RWPE1 (cell line): ENCODE measurements at regions not wholly inside any gene's neighbourhood (a gene's known extent, or its start where the extent isn't known, plus 50 kb on each side); places are given as distances from the start of the nearest gene placed in this dataset.
"Not testable (repeated sequence)": the region's sequence is repeated elsewhere in the genome, so short reads cannot be mapped to it uniquely, and the experiment has no call there.

Experiments
- CTCF ChIA-PET: fragments of 350-600 bp; sonication (Branson Sonifier 250); formaldehyde crosslinking; extraction: SDS; loops from one replicate; lab custom pipeline; 2021; lab: Yijun Ruan, JAX
- POLR2A ChIA-PET: fragments of 400-600 bp; formaldehyde crosslinking; extraction: SDS; loops from one replicate; lab custom pipeline; 2020; ENCODE audit warnings: antibody characterized with exemption; ENCODE audit not compliant: low non-redundant PET; lab: Yijun Ruan, JAX
- DNase-seq: peaks from one replicate; pipeline ENCODE4 v3.0.0; 2012; ENCODE audit warnings: low spot score
- H3K27ac ChIP-seq: fragments of 450-650 bp; 2 replicates; pipeline ENCODE4 v1.5.1; 2017
- CTCF ChIP-seq: fragments of 450-650 bp; conservative IDR thresholded peaks from 2 replicates; pipeline ENCODE4 v1.5.1; 2017; ENCODE audit warnings: low read depth, mild to moderate bottlenecking

DNA sequence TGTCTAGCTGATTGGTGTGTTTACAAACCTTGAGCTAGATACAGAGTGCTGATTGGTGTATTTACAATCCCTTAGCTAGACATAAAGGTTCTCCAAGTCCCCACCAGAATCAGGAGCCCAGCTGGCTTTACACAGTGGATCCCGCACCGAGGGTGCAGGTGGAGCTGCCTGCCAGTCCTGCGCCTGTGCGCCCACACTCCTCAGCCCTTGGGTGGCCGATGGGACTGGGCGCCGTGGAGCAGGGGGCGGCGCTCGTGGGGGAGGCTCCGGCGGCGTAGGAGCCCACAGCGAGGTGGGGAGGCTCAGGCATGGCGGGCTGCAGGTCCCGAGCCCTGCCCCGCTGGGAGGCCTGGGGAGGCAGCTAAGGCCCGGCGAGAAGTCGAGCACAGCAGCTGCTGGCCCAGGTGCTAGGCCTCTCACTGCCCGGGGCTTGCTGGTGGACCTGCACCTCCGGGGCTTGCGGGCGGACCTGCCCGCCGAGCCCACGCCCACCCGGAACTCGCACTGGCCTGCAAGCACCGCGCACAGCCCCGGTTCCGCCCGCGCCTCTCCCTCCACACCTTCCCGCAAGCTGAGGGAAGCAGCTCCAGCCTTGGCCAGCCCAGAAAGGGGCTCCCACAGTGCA is 51.0 kb upstream of the CDYL start:
- H3K27ac ChIP-seq, DNase-seq, CTCF ChIA-PET, POLR2A ChIA-PET: not testable (repeated sequence)

- H3K27ac ChIP-seq, DNase-seq, POLR2A ChIA-PET, CTCF ChIA-PET: not testable (repeated sequence)
Observed at GRCh38 chr6:4724727-4725126, 51.5 kb upstream of the CDYL start.

GRCh38 chr6:4723383-4723782 is 52.8 kb upstream of the CDYL start:
- no peak for DNase-seq
- no peak for TF ChIP-seq CTCF
- H3K27ac ChIP-seq = no peak overlapping the region
- ChIA-PET POLR2A (no interaction called here), CTCF (no interaction called here)

DNA sequence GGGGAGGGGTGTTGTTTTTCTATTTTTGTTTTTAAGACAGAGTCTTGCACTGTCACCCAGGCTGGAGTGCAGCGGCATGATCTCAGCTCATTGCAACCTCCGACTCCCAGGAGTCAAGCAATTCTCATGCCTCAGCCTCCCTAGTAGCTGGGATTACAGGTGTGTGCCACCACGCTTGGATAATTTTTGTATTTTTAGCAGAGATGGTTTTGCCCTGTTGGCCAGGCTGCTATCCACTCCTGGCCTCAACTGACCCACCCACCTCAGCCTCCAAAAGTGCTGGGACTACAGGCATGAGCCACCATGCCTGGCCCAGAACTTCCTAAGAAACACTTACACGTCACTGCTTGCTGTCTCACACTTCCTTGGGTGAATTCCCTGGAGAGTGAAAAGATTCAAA is 54.8 kb upstream of the CDYL start:
- CTCF ChIA-PET, H3K27ac ChIP-seq: not testable (repeated sequence)

GRCh38 chr6:4719491-4719890 is 56.7 kb upstream of the CDYL start:
- no peak for TF ChIP-seq CTCF
- no peak for DNase-seq
- CTCF ChIA-PET = no interaction called here
- POLR2A ChIA-PET = no interaction called here
- H3K27ac ChIP-seq = no peak overlapping the region

More for the DNA sequence above, 54.8 kb upstream of the CDYL start:
- POLR2A ChIA-PET = interaction anchor here (0.6 kb wide), 1 partner anchor 13 kb away, joined by 3 read pairs; no protein-coding TSS in a partner anchor
- DNase-seq = not testable (repeated sequence)

GRCh38 chr6:4717856-4718255 is 58.3 kb upstream of the CDYL start:
- DNase-seq = no peak
- POLR2A ChIA-PET = no interaction called here
- H3K27ac ChIP-seq = no peak overlapping the region
- CTCF ChIA-PET = interaction anchor here (0.6 kb wide), 1 partner anchor 23 kb away, joined by 3 read pairs; no protein-coding TSS in a partner anchor
- TF ChIP-seq CTCF = no peak

DNA sequence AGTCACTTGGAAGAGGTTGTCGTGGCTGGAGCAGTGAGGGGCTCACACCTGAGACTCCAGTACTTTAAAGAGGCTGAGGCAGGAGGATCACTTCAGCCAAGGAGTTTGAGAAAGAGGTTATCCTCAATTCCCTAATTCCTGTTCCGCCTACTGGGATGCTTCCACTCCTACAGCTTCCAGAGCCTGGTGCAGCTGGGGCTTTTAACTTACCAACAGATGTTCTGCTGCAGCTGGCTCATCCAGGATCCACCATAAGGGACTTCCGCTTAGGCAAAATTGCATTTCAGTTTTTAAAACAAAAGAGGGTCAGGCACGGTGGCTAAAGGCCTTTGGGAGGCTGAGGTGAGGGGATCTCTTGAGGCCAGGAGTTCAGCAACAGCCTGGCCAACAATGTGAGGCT is 59.1 kb upstream of the CDYL start:
- no peak for TF ChIP-seq CTCF
- ChIA-PET CTCF (no interaction called here), POLR2A (no interaction called here)
- DNase-seq = no peak
- H3K27ac ChIP-seq = no peak overlapping the region

DNA sequence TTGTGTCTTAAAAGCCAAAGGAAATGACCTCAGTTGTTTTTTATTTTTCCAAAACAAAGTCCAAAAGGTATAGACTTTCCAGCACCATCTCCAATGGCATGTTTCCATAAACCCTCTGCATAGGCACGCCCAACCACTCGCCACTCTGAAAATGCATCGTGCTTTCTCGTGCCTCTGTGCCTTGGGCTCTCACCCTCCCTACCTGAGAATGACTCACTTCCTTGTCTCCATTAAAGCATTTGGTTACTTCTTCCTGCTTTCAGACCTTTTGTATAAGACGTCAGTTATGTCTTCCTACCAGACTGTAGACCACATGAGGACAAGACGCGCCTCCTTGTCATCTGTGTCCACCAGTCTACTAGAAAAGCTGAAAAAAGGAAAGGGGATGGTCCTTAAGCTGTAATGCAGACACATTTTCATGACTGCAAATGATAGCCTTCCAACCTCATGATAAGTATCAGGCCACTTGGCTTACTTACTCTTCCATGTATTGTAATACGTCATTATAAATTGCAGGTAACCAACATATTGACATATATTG is 61.2 kb upstream of the CDYL start:
- no peak overlapping the region; the same call in 1 of the 2 replicates for H3K27ac ChIP-seq
- ChIA-PET POLR2A (no interaction called here), CTCF (no interaction called here)
- DNase-seq = peak; percentile 60
- TF ChIP-seq CTCF = no peak
